ENCODE measurements at regions not wholly inside any gene's neighbourhood (a gene's known extent, or its start where the extent isn't known, plus 50 kb on each side); places are given as distances from the start of the nearest gene placed in this dataset.
A peak's percentile ranks its signal among the peaks of the same experiment; 100 is the strongest.

DNA sequence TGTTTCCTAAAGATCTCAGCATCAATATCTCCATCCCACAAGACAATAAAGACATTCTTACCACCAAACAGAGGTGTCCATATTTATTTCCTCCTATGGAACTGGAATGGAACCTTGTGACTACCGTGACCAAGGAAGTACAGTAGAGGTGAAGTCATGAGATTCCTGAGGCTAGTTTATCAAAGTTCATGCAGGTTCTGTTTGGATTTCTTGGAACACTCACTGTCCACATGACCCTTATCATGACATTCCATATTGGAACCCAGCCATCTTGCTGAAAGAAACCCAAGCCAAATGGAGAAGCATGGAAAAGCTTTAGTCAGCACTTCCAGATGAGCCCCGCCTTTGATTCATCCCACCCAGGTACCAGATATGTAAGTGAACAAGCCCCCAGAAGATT is 516.0 kb upstream of the POU3F3 start:
- Histone ChIP-seq H3K4me3 (ENCODE audit: low read length in 2 of 2) (no peak overlapping the region), H3K4me1 (ENCODE audit: control insufficient read depth, insufficient read depth, low read length) (no peaks in the 10 kb centered on the region), H3K36me3 (ENCODE audit: control insufficient read depth in 2 of 2, insufficient read depth in 2 of 2, low read length in 2 of 2) (no peaks in the 10 kb centered on the region), H3K9me3 (ENCODE audit: control insufficient read depth in 2 of 2, low read length in 2 of 2) (no peaks in the 10 kb centered on the region), H3K27ac (ENCODE audit: low read length) (no peak overlapping the region), H3K27me3 (ENCODE audit: control insufficient read depth in 1 of 2, insufficient read depth in 2 of 2, low read length in 2 of 2) (no peaks in the 10 kb centered on the region), H3K9ac (ENCODE audit: low read length in 2 of 2) (no peak overlapping the region)

DNA sequence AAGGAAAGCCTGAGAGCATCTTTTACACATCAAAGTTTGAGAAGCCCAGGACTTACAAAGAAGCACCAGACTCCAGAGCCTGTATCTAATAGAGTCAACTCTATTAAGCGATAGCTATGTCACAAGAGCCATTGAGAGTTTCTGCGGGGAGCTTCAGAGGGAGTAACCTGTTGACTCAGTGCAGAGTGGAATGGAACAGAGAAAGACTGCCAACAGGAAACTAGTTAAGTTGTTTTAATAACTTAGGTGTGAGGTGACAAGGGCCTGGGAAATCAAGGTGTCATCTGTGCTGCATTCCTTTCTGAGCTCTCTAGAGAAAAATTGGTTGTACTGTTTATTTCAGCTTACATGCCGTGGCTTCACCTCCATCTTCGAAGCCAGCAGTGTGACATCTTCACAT is 513.8 kb upstream of the POU3F3 start:
- H3K27me3 ChIP-seq (ENCODE audit: control insufficient read depth in 1 of 2, insufficient read depth in 2 of 2, low read length in 2 of 2) = peaks cover 0 to 4% of the 10 kb centered on the region in 2 donors
- H3K27ac ChIP-seq (ENCODE audit: low read length) = no peak overlapping the region
- H3K9me3 ChIP-seq (ENCODE audit: control insufficient read depth in 2 of 2, low read length in 2 of 2) = no peaks in the 10 kb centered on the region
- H3K4me1 ChIP-seq (ENCODE audit: control insufficient read depth, insufficient read depth, low read length) = no peaks in the 10 kb centered on the region
- no peak overlapping the region for H3K4me3 ChIP-seq (ENCODE audit: low read length in 2 of 2)
- H3K9ac ChIP-seq (ENCODE audit: low read length in 2 of 2) = no peak overlapping the region
- H3K36me3 ChIP-seq (ENCODE audit: control insufficient read depth in 2 of 2, insufficient read depth in 2 of 2, low read length in 2 of 2) = no peaks in the 10 kb centered on the region

DNA sequence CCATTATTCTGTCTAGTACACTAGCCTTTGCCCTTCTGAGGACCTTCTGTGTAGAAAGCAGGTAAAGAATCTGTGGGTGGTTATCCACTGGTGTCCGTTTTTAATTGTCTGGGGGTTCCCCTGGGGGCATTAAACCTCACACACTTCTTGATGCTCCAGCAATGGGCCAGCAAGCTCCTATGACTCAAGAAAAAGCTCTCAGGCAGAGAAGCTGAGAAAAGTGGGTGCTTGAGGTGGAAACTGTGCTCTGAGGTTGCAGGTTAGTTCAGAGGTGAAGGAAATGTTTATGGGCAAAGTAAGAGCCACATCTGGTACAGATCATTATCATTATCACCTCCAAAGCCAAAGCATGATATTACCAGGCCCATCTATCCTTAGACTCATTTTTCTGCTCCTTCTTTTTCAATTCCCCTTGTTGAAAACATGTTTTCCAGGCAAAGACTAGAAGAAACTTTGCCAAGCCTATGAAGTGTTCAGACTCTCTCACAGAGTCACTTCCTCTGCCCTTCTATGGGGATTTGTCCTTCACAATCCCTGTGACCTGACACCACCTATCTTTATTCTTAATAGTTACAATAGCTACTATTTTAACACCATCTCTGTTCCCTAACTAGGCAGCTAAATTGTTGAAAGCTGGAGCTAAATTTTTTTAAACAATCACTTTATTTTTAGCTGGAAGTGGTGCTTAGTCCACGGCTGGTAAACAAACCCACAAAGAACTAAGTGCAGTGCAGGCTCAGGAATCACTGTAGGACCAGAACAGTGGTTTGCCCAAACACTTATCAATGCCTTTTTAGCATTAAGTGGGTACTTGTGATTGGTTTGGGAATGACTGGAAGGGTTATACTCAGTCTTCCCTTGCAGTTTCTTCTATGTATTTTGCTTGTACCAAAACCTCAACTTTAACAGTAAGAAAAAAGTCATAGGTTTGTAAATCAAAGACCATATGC is 512.8 kb upstream of the POU3F3 start:
- no peaks in the 10 kb centered on the region for H3K9me3 ChIP-seq (ENCODE audit: control insufficient read depth in 2 of 2, low read length in 2 of 2)
- no peak overlapping the region for H3K9ac ChIP-seq (ENCODE audit: low read length in 2 of 2)
- no peak overlapping the region for H3K4me3 ChIP-seq (ENCODE audit: low read length in 2 of 2)
- peaks cover 0 to 4% of the 10 kb centered on the region in 2 donors for H3K27me3 ChIP-seq (ENCODE audit: control insufficient read depth in 1 of 2, insufficient read depth in 2 of 2, low read length in 2 of 2)
- H3K4me1 ChIP-seq (ENCODE audit: control insufficient read depth, insufficient read depth, low read length) = no peaks in the 10 kb centered on the region
- H3K27ac ChIP-seq (ENCODE audit: low read length) = no peak overlapping the region
- H3K36me3 ChIP-seq (ENCODE audit: control insufficient read depth in 2 of 2, insufficient read depth in 2 of 2, low read length in 2 of 2) = no peaks in the 10 kb centered on the region

DNA sequence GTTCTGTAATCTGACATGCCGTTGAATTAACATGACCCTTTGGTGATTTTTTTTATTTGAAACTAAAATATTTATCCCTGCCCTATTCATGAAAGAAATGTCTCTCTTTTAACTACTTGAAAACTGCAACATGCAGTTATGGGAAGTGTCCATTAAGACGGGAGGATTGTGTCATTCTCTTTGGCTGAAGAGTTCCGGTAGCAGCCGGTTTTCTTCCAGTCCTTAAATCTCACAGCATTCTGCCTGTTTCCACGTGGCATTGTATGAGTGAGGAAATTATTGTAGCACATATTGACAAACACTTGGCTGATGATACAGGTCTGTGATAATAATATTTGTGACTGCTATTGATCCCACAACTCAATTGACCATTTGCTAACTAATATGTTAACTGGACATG is 509.6 kb upstream of the POU3F3 start:
- Histone ChIP-seq H3K9me3 (ENCODE audit: control insufficient read depth in 2 of 2, low read length in 2 of 2) (no peaks in the 10 kb centered on the region), H3K9ac (ENCODE audit: low read length in 2 of 2) (no peak overlapping the region), H3K27ac (ENCODE audit: low read length) (no peak overlapping the region), H3K27me3 (ENCODE audit: control insufficient read depth in 1 of 2, insufficient read depth in 2 of 2, low read length in 2 of 2) (peaks cover 0 to 4% of the 10 kb centered on the region in 2 donors), H3K4me3 (ENCODE audit: low read length in 2 of 2) (no peak overlapping the region), H3K4me1 (ENCODE audit: control insufficient read depth, insufficient read depth, low read length) (no peaks in the 10 kb centered on the region), H3K36me3 (ENCODE audit: control insufficient read depth in 2 of 2, insufficient read depth in 2 of 2, low read length in 2 of 2) (no peaks in the 10 kb centered on the region)

DNA sequence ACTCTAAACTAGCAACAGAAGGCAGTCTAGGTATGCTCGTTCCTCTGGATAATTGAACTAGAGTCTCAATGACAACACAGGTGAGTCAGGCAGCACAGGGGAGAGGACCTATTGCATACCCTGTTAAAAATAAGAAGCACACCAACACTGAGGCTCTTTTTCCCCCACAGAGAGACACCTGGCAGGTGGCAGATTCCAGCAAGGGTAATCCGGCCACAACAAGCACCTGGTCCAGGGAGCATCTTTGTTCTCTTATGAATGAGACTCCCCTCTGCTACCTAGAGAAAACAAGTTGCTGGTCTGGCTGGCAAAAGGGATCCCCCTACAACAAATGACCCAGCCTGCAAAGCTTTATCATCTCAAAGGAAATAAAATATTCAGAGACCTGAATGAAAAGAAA is 508.9 kb upstream of the POU3F3 start:
- Histone ChIP-seq H3K4me1 (ENCODE audit: control insufficient read depth, insufficient read depth, low read length) (no peaks in the 10 kb centered on the region), H3K27me3 (ENCODE audit: control insufficient read depth in 1 of 2, insufficient read depth in 2 of 2, low read length in 2 of 2) (peaks cover 0 to 4% of the 10 kb centered on the region in 2 donors), H3K9me3 (ENCODE audit: control insufficient read depth in 2 of 2, low read length in 2 of 2) (no peaks in the 10 kb centered on the region), H3K4me3 (ENCODE audit: low read length in 2 of 2) (no peak overlapping the region), H3K36me3 (ENCODE audit: control insufficient read depth in 2 of 2, insufficient read depth in 2 of 2, low read length in 2 of 2) (no peaks in the 10 kb centered on the region), H3K27ac (ENCODE audit: low read length) (no peak overlapping the region), H3K9ac (ENCODE audit: low read length in 2 of 2) (no peak overlapping the region)

DNA sequence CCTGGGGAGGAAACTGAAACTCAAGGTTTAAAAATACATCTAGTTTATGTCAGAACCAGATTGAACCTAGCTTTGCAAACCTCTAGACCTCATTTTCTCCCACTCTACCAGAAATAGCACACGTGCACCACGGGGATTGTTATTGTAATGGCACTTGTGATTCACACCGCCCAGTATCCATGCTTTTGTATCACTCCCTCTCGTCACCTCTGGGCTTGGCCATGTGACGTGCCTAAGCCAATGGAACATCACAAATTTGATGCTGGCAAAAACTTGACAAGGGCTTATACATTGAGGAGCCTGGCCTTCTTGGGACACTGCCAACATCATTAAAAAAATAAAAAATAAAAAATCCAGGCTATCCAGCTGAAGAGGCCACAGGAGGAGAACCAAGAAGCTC is 495.8 kb upstream of the POU3F3 start:
- Histone ChIP-seq H3K4me1 (ENCODE audit: control insufficient read depth, insufficient read depth, low read length) (no peaks in the 10 kb centered on the region), H3K27me3 (ENCODE audit: control insufficient read depth in 1 of 2, insufficient read depth in 2 of 2, low read length in 2 of 2) (no peaks in the 10 kb centered on the region), H3K9me3 (ENCODE audit: control insufficient read depth in 2 of 2, low read length in 2 of 2) (no peaks in the 10 kb centered on the region), H3K4me3 (ENCODE audit: low read length in 2 of 2) (no peak overlapping the region), H3K9ac (ENCODE audit: low read length in 2 of 2) (no peak overlapping the region), H3K36me3 (ENCODE audit: control insufficient read depth in 2 of 2, insufficient read depth in 2 of 2, low read length in 2 of 2) (no peaks in the 10 kb centered on the region), H3K27ac (ENCODE audit: low read length) (no peak overlapping the region)

DNA sequence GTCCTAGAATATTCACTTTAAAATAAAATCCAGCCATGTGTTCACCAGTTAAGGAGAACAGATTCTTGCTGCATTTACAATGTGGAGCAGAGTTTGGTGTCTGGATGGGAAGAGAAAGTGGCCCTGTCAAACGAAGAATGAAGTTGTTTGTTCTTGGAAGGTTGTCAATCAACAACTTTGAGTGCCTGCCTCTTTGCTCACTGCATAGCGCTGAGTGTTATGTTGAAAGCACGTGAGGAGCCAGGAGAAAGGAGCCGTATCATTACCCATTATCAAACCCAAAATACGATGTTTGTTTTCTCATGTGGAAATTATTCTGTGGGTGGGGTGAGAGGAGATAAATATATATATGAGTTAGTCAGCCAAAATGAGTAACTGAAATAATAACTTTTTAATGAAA is 492.5 kb upstream of the POU3F3 start:
- H3K27ac ChIP-seq (ENCODE audit: low read length) = no peak overlapping the region
- no peak overlapping the region for H3K4me3 ChIP-seq (ENCODE audit: low read length in 2 of 2)
- H3K9me3 ChIP-seq (ENCODE audit: control insufficient read depth in 2 of 2, low read length in 2 of 2) = no peaks in the 10 kb centered on the region
- H3K9ac ChIP-seq (ENCODE audit: low read length in 2 of 2) = no peak overlapping the region
- no peaks in the 10 kb centered on the region for H3K27me3 ChIP-seq (ENCODE audit: control insufficient read depth in 1 of 2, insufficient read depth in 2 of 2, low read length in 2 of 2)
- no peaks in the 10 kb centered on the region for H3K36me3 ChIP-seq (ENCODE audit: control insufficient read depth in 2 of 2, insufficient read depth in 2 of 2, low read length in 2 of 2)
- H3K4me1 ChIP-seq (ENCODE audit: control insufficient read depth, insufficient read depth, low read length) = no peaks in the 10 kb centered on the region

DNA sequence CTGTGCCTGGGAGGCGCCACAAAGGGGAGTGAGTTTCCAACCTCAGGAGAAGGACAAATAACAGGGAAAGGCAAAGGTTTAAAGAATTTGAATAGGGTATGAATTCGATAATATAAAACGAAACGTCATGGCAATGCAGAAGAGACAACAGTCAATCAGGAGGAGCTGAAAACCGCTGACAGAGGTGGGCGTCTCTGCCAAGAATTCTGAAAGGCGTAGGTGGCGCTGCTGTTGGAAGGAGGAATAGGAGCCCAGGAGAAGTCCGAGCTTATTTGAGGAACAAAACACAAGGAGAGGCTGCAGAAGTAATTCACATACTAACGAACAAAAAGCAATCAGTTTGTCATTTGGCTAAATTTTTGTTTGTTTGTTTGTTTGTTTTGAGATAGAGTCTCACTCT is 485.8 kb upstream of the POU3F3 start:
- Histone ChIP-seq H3K27ac (ENCODE audit: low read length) (no peak overlapping the region), H3K27me3 (ENCODE audit: control insufficient read depth in 1 of 2, insufficient read depth in 2 of 2, low read length in 2 of 2) (no peaks in the 10 kb centered on the region), H3K36me3 (ENCODE audit: control insufficient read depth in 2 of 2, insufficient read depth in 2 of 2, low read length in 2 of 2) (no peaks in the 10 kb centered on the region), H3K4me3 (ENCODE audit: low read length in 2 of 2) (no peak overlapping the region), H3K9me3 (ENCODE audit: control insufficient read depth in 2 of 2, low read length in 2 of 2) (no peaks in the 10 kb centered on the region), H3K9ac (ENCODE audit: low read length in 2 of 2) (no peak overlapping the region), H3K4me1 (ENCODE audit: control insufficient read depth, insufficient read depth, low read length) (no peaks in the 10 kb centered on the region)

DNA sequence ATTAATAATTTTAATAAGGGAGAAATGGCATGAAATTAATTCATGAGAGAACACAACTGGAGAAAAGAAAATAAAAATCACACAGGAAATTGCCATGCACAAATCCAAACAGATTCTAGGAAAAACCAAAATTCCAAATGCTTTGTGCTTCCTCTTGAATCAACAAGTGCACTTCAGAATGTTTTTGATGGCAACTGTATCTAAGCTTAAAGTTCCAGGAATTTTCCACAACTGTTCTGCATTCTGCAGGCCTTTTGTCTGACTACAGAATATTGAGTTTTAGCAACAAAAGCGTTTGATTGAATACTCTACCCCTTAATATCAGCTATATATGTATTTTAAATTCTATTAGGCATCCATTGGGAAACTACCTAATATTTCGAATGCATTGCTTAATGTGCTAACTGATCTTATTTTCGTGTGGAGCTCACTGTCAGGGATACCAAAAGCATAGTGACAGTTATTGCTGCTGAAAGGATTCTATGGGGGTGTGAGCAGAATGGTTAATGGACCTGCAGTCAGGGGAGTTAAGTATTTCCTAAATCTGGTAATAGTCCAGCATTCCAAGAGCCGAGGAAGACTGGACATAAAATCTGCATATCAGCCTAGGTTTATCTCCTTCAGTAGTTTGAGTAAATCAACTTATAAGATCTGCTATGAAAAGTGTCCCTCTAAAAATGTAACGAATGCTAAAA is 482.7 kb upstream of the POU3F3 start:
- Histone ChIP-seq H3K27me3 (ENCODE audit: control insufficient read depth in 1 of 2, insufficient read depth in 2 of 2, low read length in 2 of 2) (no peaks in the 10 kb centered on the region), H3K9me3 (ENCODE audit: control insufficient read depth in 2 of 2, low read length in 2 of 2) (no peaks in the 10 kb centered on the region), H3K4me1 (ENCODE audit: control insufficient read depth, insufficient read depth, low read length) (no peaks in the 10 kb centered on the region), H3K9ac (ENCODE audit: low read length in 2 of 2) (no peak overlapping the region), H3K27ac (ENCODE audit: low read length) (no peak overlapping the region), H3K36me3 (ENCODE audit: control insufficient read depth in 2 of 2, insufficient read depth in 2 of 2, low read length in 2 of 2) (no peaks in the 10 kb centered on the region), H3K4me3 (ENCODE audit: low read length in 2 of 2) (no peak overlapping the region)

DNA sequence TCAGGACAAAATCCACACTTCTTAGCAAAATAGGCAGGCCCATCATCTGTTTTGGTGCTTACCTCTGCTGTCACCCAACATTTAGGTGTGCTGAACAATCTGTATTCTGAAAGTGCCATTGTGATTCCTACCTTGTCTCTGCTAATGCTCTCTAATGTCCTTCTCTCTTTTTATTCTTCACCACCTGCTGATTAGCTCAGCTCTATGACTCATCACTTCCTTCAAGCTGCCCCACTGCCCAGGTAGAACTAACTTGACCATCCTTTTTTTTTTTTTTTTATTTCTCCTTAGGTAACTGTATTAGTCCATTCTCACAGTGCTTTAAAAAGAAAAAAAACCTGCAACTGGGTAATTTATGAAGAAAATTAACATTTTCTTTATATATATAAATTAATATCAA is 478.7 kb upstream of the POU3F3 start:
- Histone ChIP-seq H3K27ac (ENCODE audit: low read length) (no peak overlapping the region), H3K4me1 (ENCODE audit: control insufficient read depth, insufficient read depth, low read length) (no peaks in the 10 kb centered on the region), H3K4me3 (ENCODE audit: low read length in 2 of 2) (no peak overlapping the region), H3K9me3 (ENCODE audit: control insufficient read depth in 2 of 2, low read length in 2 of 2) (no peaks in the 10 kb centered on the region), H3K27me3 (ENCODE audit: control insufficient read depth in 1 of 2, insufficient read depth in 2 of 2, low read length in 2 of 2) (no peaks in the 10 kb centered on the region), H3K36me3 (ENCODE audit: control insufficient read depth in 2 of 2, insufficient read depth in 2 of 2, low read length in 2 of 2) (no peaks in the 10 kb centered on the region), H3K9ac (ENCODE audit: low read length in 2 of 2) (no peak overlapping the region)

DNA sequence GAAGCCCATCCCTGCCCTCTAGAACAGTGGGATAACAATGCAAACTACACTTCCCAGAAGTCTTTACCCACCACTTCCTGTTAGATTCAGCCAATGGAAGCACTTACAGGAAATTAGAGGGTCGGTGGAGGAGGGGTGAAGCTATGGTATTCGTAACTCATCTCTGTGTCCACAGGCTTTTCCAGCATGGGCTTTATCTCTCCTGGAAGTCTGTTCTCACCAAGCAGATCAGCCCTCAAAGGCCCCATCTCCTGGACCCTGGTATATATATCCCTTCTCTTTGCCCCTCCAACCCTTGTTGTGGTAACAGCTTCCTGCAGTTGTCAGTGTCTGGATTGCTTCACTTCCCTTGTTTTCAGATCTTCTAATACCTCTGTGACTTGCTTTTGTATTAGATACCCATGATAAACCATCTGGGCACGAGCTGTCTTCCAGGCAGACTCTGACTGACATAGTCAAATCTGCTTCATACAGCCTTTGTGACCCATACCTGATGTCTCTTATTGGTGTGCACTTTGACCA is 475.0 kb upstream of the POU3F3 start:
- H3K27ac ChIP-seq (ENCODE audit: low read length) = no peak overlapping the region
- no peak overlapping the region for H3K9ac ChIP-seq (ENCODE audit: low read length in 2 of 2)
- H3K27me3 ChIP-seq (ENCODE audit: control insufficient read depth in 1 of 2, insufficient read depth in 2 of 2, low read length in 2 of 2) = no peaks in the 10 kb centered on the region
- H3K4me3 ChIP-seq (ENCODE audit: low read length in 2 of 2) = peak overlapping the region; percentile 14 to 58
- no peaks in the 10 kb centered on the region for H3K36me3 ChIP-seq (ENCODE audit: control insufficient read depth in 2 of 2, insufficient read depth in 2 of 2, low read length in 2 of 2)
- no peaks in the 10 kb centered on the region for H3K9me3 ChIP-seq (ENCODE audit: control insufficient read depth in 2 of 2, low read length in 2 of 2)
- no peaks in the 10 kb centered on the region for H3K4me1 ChIP-seq (ENCODE audit: control insufficient read depth, insufficient read depth, low read length)
